SK-N-SH treated with all-trans-retinoic acid at 6 μM for 48 hours (cell line): ENCODE measurements at regions not wholly inside any gene's neighbourhood (a gene's known extent, or its start where the extent isn't known, plus 50 kb on each side); places are given as distances from the start of the nearest gene placed in this dataset.
"Not testable (repeated sequence)": the region's sequence is repeated elsewhere in the genome, so short reads cannot be mapped to it uniquely, and the experiment has no call there.

Experiments used
- ATAC-seq: fragments of 200-7000 bp; cut with Tn5 transposase; 3 replicates; pipeline ENCODE4 v1.9.1; 2020; ENCODE audit warnings: mild to moderate bottlenecking, moderate library complexity
- BACH2 ChIP-seq: fragments of 250-450 bp; sonication (Bioruptor Pico); IDR thresholded peaks from 2 replicates; pipeline ENCODE4 v1.9.0; 2021; ENCODE audit warnings: mild to moderate bottlenecking, borderline replicate concordance
- CSDC2 ChIP-seq: fragments of 250-450 bp; sonication (Bioruptor Pico); IDR thresholded peaks from 2 replicates; pipeline ENCODE4 v1.5.0; 2020; ENCODE audit warnings: mild to moderate bottlenecking, moderate library complexity
- CSRNP3 ChIP-seq: fragments of 250-450 bp; sonication (Bioruptor Pico); IDR thresholded peaks from 2 replicates; pipeline ENCODE4 v1.5.1; 2021; ENCODE audit warnings: mild to moderate bottlenecking, moderate library complexity
- ESRRG ChIP-seq: fragments of 250-450 bp; sonication (Bioruptor Pico); IDR thresholded peaks from 2 replicates; pipeline ENCODE4 v1.6.1; 2021; ENCODE audit warnings: mild to moderate bottlenecking
- GLIS3 ChIP-seq: fragments of 250-450 bp; sonication (Bioruptor Pico); IDR thresholded peaks from 2 replicates; pipeline ENCODE4 v1.5.0; 2020; ENCODE audit warnings: mild to moderate bottlenecking, moderate library complexity
- ISL1 ChIP-seq: fragments of 250-450 bp; sonication (Bioruptor Pico); IDR thresholded peaks from 2 replicates; pipeline ENCODE4 v2.1.2; 2022; ENCODE audit warnings: mild to moderate bottlenecking, moderate library complexity
- OSR1 ChIP-seq: fragments of 250-450 bp; sonication (Bioruptor Pico); IDR thresholded peaks from 2 replicates; pipeline ENCODE4 v1.8.0; 2022; ENCODE audit warnings: moderate library complexity, mild to moderate bottlenecking, inconsistent platforms
- PATZ1 ChIP-seq: fragments of 250-450 bp; sonication (Bioruptor Pico); IDR thresholded peaks from 2 replicates; pipeline ENCODE4 v1.8.0; 2020; ENCODE audit warnings: mild to moderate bottlenecking, moderate library complexity, borderline replicate concordance
- PPARA ChIP-seq: fragments of 250-450 bp; sonication (Bioruptor Pico); IDR thresholded peaks from 2 replicates; pipeline ENCODE4 v1.5.0; 2020; ENCODE audit warnings: mild to moderate bottlenecking, borderline replicate concordance
- RARB ChIP-seq: fragments of 250-450 bp; sonication (Bioruptor Pico); IDR thresholded peaks from 2 replicates; pipeline ENCODE4 v1.8.0; 2021; ENCODE audit warnings: mild to moderate bottlenecking, moderate library complexity
- SNAI2 ChIP-seq: fragments of 250-450 bp; sonication (Bioruptor Pico); IDR thresholded peaks from 2 replicates; pipeline ENCODE4 v1.5.0; 2020; ENCODE audit warnings: mild to moderate bottlenecking, moderate library complexity
- TCF4 ChIP-seq: fragments of 250-450 bp; sonication (Bioruptor Pico); IDR thresholded peaks from 2 replicates; pipeline ENCODE4 v1.8.0; 2021; ENCODE audit warnings: mild to moderate bottlenecking, moderate library complexity, borderline replicate concordance
- TOX ChIP-seq: fragments of 250-450 bp; sonication (Bioruptor Pico); IDR thresholded peaks from 2 replicates; pipeline ENCODE4 v1.8.0; 2021; ENCODE audit warnings: mild to moderate bottlenecking, moderate library complexity, borderline replicate concordance
- TSHZ2 ChIP-seq: fragments of 250-450 bp; sonication (Bioruptor Pico); IDR thresholded peaks from 2 replicates; pipeline ENCODE4 v1.5.0; 2020; ENCODE audit warnings: mild to moderate bottlenecking, moderate library complexity
- ZC3H10 ChIP-seq: fragments of 250-450 bp; sonication (Bioruptor Pico); IDR thresholded peaks from 2 replicates; pipeline ENCODE4 v1.5.1; 2021; ENCODE audit warnings: mild to moderate bottlenecking, moderate library complexity
- ZFP3 ChIP-seq: fragments of 250-450 bp; sonication (Bioruptor Pico); IDR thresholded peaks from 2 replicates; pipeline ENCODE4 v1.5.0; 2020; ENCODE audit warnings: mild to moderate bottlenecking, moderate library complexity
- ZNF565 ChIP-seq: fragments of 450-650 bp; formaldehyde crosslinking; conservative IDR thresholded peaks from 2 replicates; pipeline ENCODE4 v1.5.0; 2020; ENCODE audit warnings: low read depth, mild to moderate bottlenecking, moderate library complexity
- ZNF70 ChIP-seq: fragments of 450-650 bp; formaldehyde crosslinking; IDR thresholded peaks from 2 replicates; pipeline ENCODE4 v1.5.0; 2020; ENCODE audit warnings: mild to moderate bottlenecking, moderate library complexity
- ZNF8 ChIP-seq: fragments of 450-650 bp; formaldehyde crosslinking; IDR thresholded peaks from 2 replicates; pipeline ENCODE4 v1.5.0; 2020; ENCODE audit warnings: mild to moderate bottlenecking, moderate library complexity

- TF ChIP-seq CSRNP3 (CRISPR knock-in tag): no peak
- no peak for TF ChIP-seq RARB
- TF ChIP-seq, all 23 proteins: peak for 0
These were observed 306.1 kb upstream of the CYRIA start (continued) for GRCh38 chr2:16971722-16972234.

- ATAC-seq: not testable (repeated sequence)
These were observed 305.3 kb upstream of the CYRIA start for GRCh38 chr2:16970948-16971347.

- TF ChIP-seq OSR1 (CRISPR knock-in tag): no peak
- no peak for TF ChIP-seq ISL1 (CRISPR knock-in tag)
- no peak for TF ChIP-seq BACH2
- TF ChIP-seq ZNF70 (CRISPR knock-in tag): no peak
- TF ChIP-seq SNAI2 (CRISPR knock-in tag): no peak
- TF ChIP-seq PATZ1 (CRISPR knock-in tag): no peak
- TF ChIP-seq TSHZ2 (CRISPR knock-in tag): 0 out of 2 replicates have a peak, but pooled peaks have one; percentile 33
- TF ChIP-seq CSRNP3 (CRISPR knock-in tag): no peak
- TF ChIP-seq GLIS3 (CRISPR knock-in tag): no peak
- no peak for TF ChIP-seq ZNF565
- no peak for TF ChIP-seq ZC3H10 (CRISPR knock-in tag)
- TF ChIP-seq ESRRG (CRISPR knock-in tag): no peak
- no peak for TF ChIP-seq TOX
- no peak for TF ChIP-seq RARB
- peak; percentile 66; the same call in 1 of the 2 replicates for TF ChIP-seq TCF4 (CRISPR knock-in tag)
- TF ChIP-seq, all 23 proteins: peak for 2
- no peak for ATAC-seq
These were observed 296.9 kb upstream of the CYRIA start for GRCh38 chr2:16962505-16962904.

GRCh38 chr2:16960579-16960978 lies 294.9 kb upstream of the CYRIA start:
- no peak for TF ChIP-seq ZFP3
- no peak for TF ChIP-seq OSR1 (CRISPR knock-in tag)
- no peak for TF ChIP-seq CSDC2 (CRISPR knock-in tag)
- no peak for TF ChIP-seq ZNF8 (CRISPR knock-in tag)
- TF ChIP-seq CSRNP3 (CRISPR knock-in tag): no peak
- TF ChIP-seq ZNF565: no peak
- TF ChIP-seq TOX: no peak
- TF ChIP-seq ZC3H10 (CRISPR knock-in tag): no peak
- no peak for TF ChIP-seq TSHZ2 (CRISPR knock-in tag)
- no peak for TF ChIP-seq PPARA (CRISPR knock-in tag)
- no peak for TF ChIP-seq TCF4 (CRISPR knock-in tag)
- no peak for TF ChIP-seq ISL1 (CRISPR knock-in tag)
- no peak for TF ChIP-seq PATZ1 (CRISPR knock-in tag)
- no peak for TF ChIP-seq BACH2
- no peak for ATAC-seq
